ENCODE measurements at regions not wholly inside any gene's neighbourhood (a gene's known extent, or its start where the extent isn't known, plus 50 kb on each side); places are given as distances from the start of the nearest gene placed in this dataset.

DNA sequence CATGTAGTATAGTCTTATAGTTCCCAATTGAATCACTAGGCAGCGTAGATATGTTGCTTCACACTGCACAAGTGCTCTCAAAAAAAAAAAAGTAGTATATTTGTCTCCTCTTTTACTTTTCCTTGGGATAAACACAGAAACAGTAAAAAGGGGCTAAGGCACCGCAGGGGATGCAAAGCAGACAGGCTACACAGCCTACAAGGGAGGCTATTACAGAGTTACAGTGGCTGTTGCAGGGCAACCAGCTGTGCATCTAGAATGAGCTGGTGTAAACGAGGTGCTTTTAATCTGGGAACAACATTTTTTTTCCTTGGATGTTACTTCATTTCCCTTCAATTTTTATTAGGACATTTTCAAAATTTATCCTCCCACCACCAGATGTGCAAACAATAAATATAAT lies 1934.7 kb upstream of the CELF4 start:
- no peak overlapping the region for H3K9ac ChIP-seq (ENCODE audit: low read depth, low read length, poor library complexity)
- peaks cover 2 to 3% of the 10 kb centered on the region in 2 donors for H3K4me1 ChIP-seq (ENCODE audit: control insufficient read depth in 2 of 2, insufficient read depth in 1 of 2, low read depth in 1 of 2, low read length in 2 of 2)
- H3K27me3 ChIP-seq (ENCODE audit: control insufficient read depth in 3 of 3, insufficient read depth in 3 of 3, low read depth in 1 of 3, low read length in 3 of 3) = no peaks in the 10 kb centered on the region
- H3K4me3 ChIP-seq (ENCODE audit: low read length in 2 of 2) = no peak overlapping the region
- no peak overlapping the region for H2BK12ac ChIP-seq (ENCODE audit: low read length)
- no peak overlapping the region for H2BK15ac ChIP-seq (ENCODE audit: low read length)
- H3K27ac ChIP-seq (replicated peaks; ENCODE audit: low read length) = no peak overlapping the region
- H2BK120ac ChIP-seq (ENCODE audit: low read depth, low read length) = no peak overlapping the region
- no peak overlapping the region for H4K8ac ChIP-seq (ENCODE audit: low read depth, low read length)
- no peak overlapping the region for H3K23ac ChIP-seq (ENCODE audit: low read depth, low read length, poor library complexity)
- no peaks in the 10 kb centered on the region for H3K36me3 ChIP-seq (replicated peaks in 1 of 2; ENCODE audit: control insufficient read depth in 2 of 2, insufficient read depth in 2 of 2, low read length in 2 of 2)
- no peak overlapping the region for H3K4me2 ChIP-seq (ENCODE audit: insufficient read depth, low read length, poor library complexity, severe bottlenecking)
- no peak overlapping the region for H2AK5ac ChIP-seq (ENCODE audit: low read depth, low read length)
- no peak overlapping the region for H4K91ac ChIP-seq (ENCODE audit: low read depth, low read length, poor library complexity)
- H3K14ac ChIP-seq (ENCODE audit: low read length) = no peak overlapping the region
- no peak overlapping the region for H2AFZ ChIP-seq (ENCODE audit: low read length)
- no peak overlapping the region for H3K18ac ChIP-seq (ENCODE audit: low read length)
- no CpG with 5 or more reads among the region's 3 CpGs for WGBS, 2 donors (ENCODE audit: extremely low coverage in 2 of 2, insufficient read length in 2 of 2, insufficient replicate concordance in 1 of 2)
- DNase-seq (ENCODE audit: low spot score) = no peak
- no peak overlapping the region for H2BK5ac ChIP-seq (ENCODE audit: low read length)
- H3K9me3 ChIP-seq (replicated peaks in 1 of 2; ENCODE audit: control insufficient read depth in 2 of 2, insufficient read depth in 1 of 2, low read depth in 1 of 2, low read length in 2 of 2) = peaks cover 0 to 3% of the 10 kb centered on the region in 2 donors
- no peak overlapping the region for H3K4ac ChIP-seq (ENCODE audit: low read length)
- H3K79me1 ChIP-seq (ENCODE audit: low read depth, low read length) = no peaks in the 10 kb centered on the region

DNA sequence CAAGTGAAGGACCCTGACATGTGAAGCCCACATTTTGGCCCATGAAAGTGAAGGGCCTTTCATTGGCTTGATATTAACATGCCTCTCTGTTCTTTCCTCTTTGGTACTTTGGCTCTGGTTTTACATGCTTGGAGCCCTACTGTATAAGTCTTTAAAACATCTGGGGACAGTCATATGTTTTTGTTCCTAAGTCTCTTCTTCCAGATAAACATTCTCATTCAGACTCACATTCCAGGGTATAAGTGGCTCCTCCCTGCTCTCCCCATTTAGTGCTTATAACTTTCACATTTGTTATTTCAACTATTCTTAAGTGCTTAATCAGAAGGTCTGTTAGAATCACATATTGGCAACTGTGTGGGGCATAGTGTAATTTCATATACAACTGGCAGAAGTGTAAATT lies 1932.2 kb upstream of the CELF4 start:
- Histone ChIP-seq H2BK12ac (ENCODE audit: low read length) (no peak overlapping the region), H3K4me1 (ENCODE audit: control insufficient read depth in 2 of 2, insufficient read depth in 1 of 2, low read depth in 1 of 2, low read length in 2 of 2) (peaks cover 2 to 3% of the 10 kb centered on the region in 2 donors), H2BK15ac (ENCODE audit: low read length) (no peak overlapping the region), H4K8ac (ENCODE audit: low read depth, low read length) (no peak overlapping the region), H3K4me3 (ENCODE audit: low read length in 2 of 2) (no peak overlapping the region), H3K27ac (replicated peaks; ENCODE audit: low read length) (no peak overlapping the region), H3K23ac (ENCODE audit: low read depth, low read length, poor library complexity) (no peak overlapping the region), H3K9ac (ENCODE audit: low read depth, low read length, poor library complexity) (no peak overlapping the region), H2AFZ (ENCODE audit: low read length) (no peak overlapping the region), H3K9me3 (replicated peaks in 1 of 2; ENCODE audit: control insufficient read depth in 2 of 2, insufficient read depth in 1 of 2, low read depth in 1 of 2, low read length in 2 of 2) (peaks cover 0 to 3% of the 10 kb centered on the region in 2 donors), H3K18ac (ENCODE audit: low read length) (no peak overlapping the region), H3K4me2 (ENCODE audit: insufficient read depth, low read length, poor library complexity, severe bottlenecking) (no peak overlapping the region), H2AK5ac (ENCODE audit: low read depth, low read length) (no peak overlapping the region), H3K79me1 (ENCODE audit: low read depth, low read length) (no peaks in the 10 kb centered on the region), H3K14ac (ENCODE audit: low read length) (no peak overlapping the region), H3K36me3 (replicated peaks in 1 of 2; ENCODE audit: control insufficient read depth in 2 of 2, insufficient read depth in 2 of 2, low read length in 2 of 2) (no peaks in the 10 kb centered on the region), H2BK5ac (ENCODE audit: low read length) (no peak overlapping the region), H3K27me3 (ENCODE audit: control insufficient read depth in 3 of 3, insufficient read depth in 3 of 3, low read depth in 1 of 3, low read length in 3 of 3) (no peaks in the 10 kb centered on the region), H2BK120ac (ENCODE audit: low read depth, low read length) (no peak overlapping the region), H3K4ac (ENCODE audit: low read length) (no peak overlapping the region), H4K91ac (ENCODE audit: low read depth, low read length, poor library complexity) (no peak overlapping the region)
- DNase-seq (ENCODE audit: low spot score) = no peak

DNA sequence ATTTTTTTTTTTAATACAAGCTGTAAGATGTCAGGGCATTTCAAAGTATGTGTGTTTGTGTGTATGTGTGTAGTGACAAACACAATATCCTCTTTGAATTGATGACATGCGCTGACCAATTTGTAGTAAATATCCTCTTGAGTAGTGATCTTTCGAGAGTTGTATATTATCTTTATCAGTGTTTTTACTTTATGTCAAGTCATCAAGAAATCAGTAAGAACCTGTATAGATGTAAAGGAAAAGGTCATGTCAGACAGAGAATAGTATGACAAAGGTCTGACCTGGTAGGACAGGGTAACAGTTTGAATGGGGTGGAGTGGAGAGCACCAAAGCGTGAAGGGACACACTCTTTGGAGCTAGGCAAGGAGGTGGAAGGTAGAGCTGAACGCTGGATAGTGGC lies 1931.4 kb upstream of the CELF4 start:
- Histone ChIP-seq H2BK15ac (ENCODE audit: low read length) (no peak overlapping the region), H2BK120ac (ENCODE audit: low read depth, low read length) (no peak overlapping the region), H3K36me3 (replicated peaks in 1 of 2; ENCODE audit: control insufficient read depth in 2 of 2, insufficient read depth in 2 of 2, low read length in 2 of 2) (no peaks in the 10 kb centered on the region), H3K9ac (ENCODE audit: low read depth, low read length, poor library complexity) (no peak overlapping the region), H3K23ac (ENCODE audit: low read depth, low read length, poor library complexity) (no peak overlapping the region), H3K9me3 (replicated peaks in 1 of 2; ENCODE audit: control insufficient read depth in 2 of 2, insufficient read depth in 1 of 2, low read depth in 1 of 2, low read length in 2 of 2) (peaks cover 0 to 3% of the 10 kb centered on the region in 2 donors), H3K27ac (replicated peaks; ENCODE audit: low read length) (no peak overlapping the region), H3K18ac (ENCODE audit: low read length) (no peak overlapping the region), H2AFZ (ENCODE audit: low read length) (no peak overlapping the region), H4K91ac (ENCODE audit: low read depth, low read length, poor library complexity) (no peak overlapping the region), H3K14ac (ENCODE audit: low read length) (no peak overlapping the region), H3K4me3 (ENCODE audit: low read length in 2 of 2) (no peak overlapping the region), H3K27me3 (ENCODE audit: control insufficient read depth in 3 of 3, insufficient read depth in 3 of 3, low read depth in 1 of 3, low read length in 3 of 3) (no peaks in the 10 kb centered on the region), H3K4ac (ENCODE audit: low read length) (no peak overlapping the region), H2BK12ac (ENCODE audit: low read length) (no peak overlapping the region), H3K4me2 (ENCODE audit: insufficient read depth, low read length, poor library complexity, severe bottlenecking) (no peak overlapping the region), H4K8ac (ENCODE audit: low read depth, low read length) (no peak overlapping the region), H2BK5ac (ENCODE audit: low read length) (no peak overlapping the region), H3K79me1 (ENCODE audit: low read depth, low read length) (no peaks in the 10 kb centered on the region), H3K4me1 (ENCODE audit: control insufficient read depth in 2 of 2, insufficient read depth in 1 of 2, low read depth in 1 of 2, low read length in 2 of 2) (peaks cover 2 to 3% of the 10 kb centered on the region in 2 donors), H2AK5ac (ENCODE audit: low read depth, low read length) (no peak overlapping the region)
- WGBS, 2 donors (ENCODE audit: extremely low coverage in 2 of 2, insufficient read length in 2 of 2, insufficient replicate concordance in 1 of 2) = no CpG with 5 or more reads among the region's 4 CpGs
- DNase-seq (ENCODE audit: low spot score) = no peak

DNA sequence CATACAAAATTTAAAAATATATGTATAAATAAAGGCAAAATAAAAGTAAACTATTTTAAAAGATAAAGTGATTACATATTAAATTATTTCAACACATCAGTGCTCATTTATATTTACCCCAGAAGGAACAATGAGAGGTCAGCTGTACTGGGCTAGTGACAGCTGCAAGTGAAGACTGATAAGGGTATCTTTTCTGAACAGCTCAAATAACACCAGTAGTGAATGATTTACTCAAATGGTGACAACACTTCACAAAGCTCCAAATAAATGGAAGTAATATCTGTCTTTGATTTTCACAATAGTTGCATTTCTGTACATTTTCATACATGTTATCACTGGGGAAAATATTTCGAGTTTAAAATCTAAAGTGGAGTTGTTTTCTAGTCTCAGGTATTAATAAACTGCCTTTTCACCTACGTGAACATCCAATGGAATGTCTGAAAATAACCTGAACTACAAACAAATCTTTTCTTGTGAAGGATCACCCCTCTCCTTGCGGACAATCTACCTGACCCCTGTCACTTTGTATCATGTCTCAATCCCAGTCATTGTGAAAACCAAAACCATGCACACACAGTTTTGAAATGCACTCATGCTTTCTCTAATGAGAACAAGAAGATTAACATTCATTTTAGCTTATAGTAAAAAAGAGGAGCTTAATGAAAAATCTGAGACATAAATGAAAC lies 1928.8 kb upstream of the CELF4 start:
- H3K27ac ChIP-seq (replicated peaks; ENCODE audit: low read length) = no peak overlapping the region
- no peaks in the 10 kb centered on the region for H3K79me1 ChIP-seq (ENCODE audit: low read depth, low read length)
- no peak overlapping the region for H3K9ac ChIP-seq (ENCODE audit: low read depth, low read length, poor library complexity)
- no peak overlapping the region for H2BK12ac ChIP-seq (ENCODE audit: low read length)
- no peaks in the 10 kb centered on the region for H3K27me3 ChIP-seq (ENCODE audit: control insufficient read depth in 3 of 3, insufficient read depth in 3 of 3, low read depth in 1 of 3, low read length in 3 of 3)
- H3K4me2 ChIP-seq (ENCODE audit: insufficient read depth, low read length, poor library complexity, severe bottlenecking) = no peak overlapping the region
- H3K4ac ChIP-seq (ENCODE audit: low read length) = no peak overlapping the region
- no peak overlapping the region for H2BK120ac ChIP-seq (ENCODE audit: low read depth, low read length)
- no peaks in the 10 kb centered on the region for H3K36me3 ChIP-seq (replicated peaks in 1 of 2; ENCODE audit: control insufficient read depth in 2 of 2, insufficient read depth in 2 of 2, low read length in 2 of 2)
- no CpG with 5 or more reads among the region's 3 CpGs for WGBS, 2 donors (ENCODE audit: extremely low coverage in 2 of 2, insufficient read length in 2 of 2, insufficient replicate concordance in 1 of 2)
- no peak overlapping the region for H3K23ac ChIP-seq (ENCODE audit: low read depth, low read length, poor library complexity)
- H4K8ac ChIP-seq (ENCODE audit: low read depth, low read length) = no peak overlapping the region
- no peak overlapping the region for H3K14ac ChIP-seq (ENCODE audit: low read length)
- peaks cover 0 to 3% of the 10 kb centered on the region in 2 donors for H3K9me3 ChIP-seq (replicated peaks in 1 of 2; ENCODE audit: control insufficient read depth in 2 of 2, insufficient read depth in 1 of 2, low read depth in 1 of 2, low read length in 2 of 2)
- H4K91ac ChIP-seq (ENCODE audit: low read depth, low read length, poor library complexity) = no peak overlapping the region
- H2AFZ ChIP-seq (ENCODE audit: low read length) = no peak overlapping the region
- no peak overlapping the region for H3K4me3 ChIP-seq (ENCODE audit: low read length in 2 of 2)
- no peak for DNase-seq (ENCODE audit: low spot score)
- no peak overlapping the region for H2BK5ac ChIP-seq (ENCODE audit: low read length)
- no peak overlapping the region for H3K18ac ChIP-seq (ENCODE audit: low read length)
- no peaks in the 10 kb centered on the region for H3K4me1 ChIP-seq (ENCODE audit: control insufficient read depth in 2 of 2, insufficient read depth in 1 of 2, low read depth in 1 of 2, low read length in 2 of 2)
- no peak overlapping the region for H2BK15ac ChIP-seq (ENCODE audit: low read length)
- no peak overlapping the region for H2AK5ac ChIP-seq (ENCODE audit: low read depth, low read length)

Measured in neuronal stem cell (in vitro differentiated cells).